Smooth muscle cell (in vitro differentiated cells): ENCODE measurements at regions not wholly inside any gene's neighbourhood (a gene's known extent, or its start where the extent isn't known, plus 50 kb on each side); places are given as distances from the start of the nearest gene placed in this dataset.

Experiments
- DNase-seq: peaks from one replicate; lab custom pipeline; 2025; ENCODE audit not compliant: unreplicated experiment; lab: John Stamatoyannopoulos, UW
- H2AFZ ChIP-seq: fragments of 200-600 bp; sonication (generic); 2 replicates; pipeline ENCODE4 v1.6.0; 2016; ENCODE audit warnings: antibody characterized with exemption, low read depth, mild to moderate bottlenecking
- H3F3A ChIP-seq: fragments of 200-600 bp; sonication (generic); 2 replicates; pipeline ENCODE4 v1.6.0; 2017; ENCODE audit warnings: antibody characterized with exemption, low read depth
- H3K27ac ChIP-seq: fragments of 200-600 bp; sonication (generic); 2 replicates; pipeline ENCODE4 v1.5.1; 2016; ENCODE audit warnings: low read depth, mild to moderate bottlenecking
- H3K27me3 ChIP-seq: fragments of 200-600 bp; sonication (generic); 2 replicates; pipeline ENCODE4 v1.6.1; 2016; ENCODE audit warnings: low read depth, mild to moderate bottlenecking
- H3K36me3 ChIP-seq: fragments of 200-600 bp; sonication (generic); 2 replicates; pipeline ENCODE4 v1.5.1; 2016; ENCODE audit warnings: low read depth
- H3K4me1 ChIP-seq: fragments of 200-600 bp; sonication (generic); 2 replicates; pipeline ENCODE4 v1.5.1; 2016; ENCODE audit warnings: low read depth
- H3K4me2 ChIP-seq: fragments of 200-600 bp; sonication (generic); 2 replicates; pipeline ENCODE4 v1.6.0; 2016; ENCODE audit warnings: mild to moderate bottlenecking
- H3K4me3 ChIP-seq: fragments of 200-600 bp; sonication (generic); 2 replicates; pipeline ENCODE4 v1.5.1; 2016; ENCODE audit warnings: mild to moderate bottlenecking
- H3K79me2 ChIP-seq: fragments of 200-600 bp; sonication (generic); 2 replicates; pipeline ENCODE4 v1.6.0; 2016; ENCODE audit warnings: low read depth, mild to moderate bottlenecking
- H3K9ac ChIP-seq: fragments of 200-600 bp; sonication (generic); 2 replicates; pipeline ENCODE4 v1.6.0; 2016; ENCODE audit warnings: low read depth
- H3K9me3 ChIP-seq: fragments of 200-600 bp; sonication (generic); replicated peaks from 2 replicates; pipeline ENCODE4 v1.5.1; 2016; ENCODE audit warnings: low read depth
- H4K20me1 ChIP-seq: fragments of 200-600 bp; sonication (generic); 2 replicates; pipeline ENCODE4 v1.6.0; 2016; ENCODE audit warnings: low read depth
- WGBS: methylation state at CpG from one replicate; pipeline ENCODE4 v1.1.7; 2016; ENCODE audit warnings: low lambda C conversion rate; 5-methylcytosine and 5-hydroxymethylcytosine counted together
- TF ChIP-seq, protein P1 (sequence below): fragments of 200-600 bp; sonication (generic); IDR thresholded peaks from 2 replicates; pipeline ENCODE4 v1.5.1; 2017; ENCODE audit warnings: borderline replicate concordance, mild to moderate bottlenecking, antibody characterized with exemption; ENCODE audit not compliant: insufficient read depth, poor library complexity, severe bottlenecking

DNA sequence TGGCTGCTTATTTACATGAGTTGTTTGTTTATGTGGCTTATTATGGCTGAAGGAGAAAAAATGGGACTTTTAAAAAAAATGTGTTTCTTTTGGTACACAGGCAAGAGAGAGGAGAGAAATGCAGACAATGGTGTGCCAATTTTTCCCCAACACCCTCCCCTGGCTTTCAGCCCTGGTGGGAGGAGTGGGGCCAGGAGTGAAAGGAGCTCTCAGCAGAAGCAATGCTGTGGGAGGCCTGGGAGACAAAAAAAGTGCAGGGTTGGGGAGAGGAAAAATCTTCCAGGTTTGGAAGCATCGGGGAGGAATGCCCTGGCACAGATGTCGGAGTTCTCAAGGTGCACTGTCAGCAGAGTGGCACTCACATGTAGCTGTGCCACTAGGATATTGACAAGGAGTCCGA lies 117.7 kb upstream of the FOXB1 start:
- no peak overlapping the region for H3K4me2 ChIP-seq
- H4K20me1 ChIP-seq, result no peaks in the 10 kb centered on the region
- WGBS, result 92% methylated on average over 3 of the region's 3 CpGs
- no peak overlapping the region for H3K9ac ChIP-seq
- H3K79me2 ChIP-seq, result no peaks in the 10 kb centered on the region
- no peak overlapping the region for H3K27ac ChIP-seq
- H3K4me1 ChIP-seq, result peaks cover 16% of the 10 kb centered on the region
- no peaks in the 10 kb centered on the region for H3K36me3 ChIP-seq
- no peaks in the 10 kb centered on the region for H3K9me3 ChIP-seq
- DNase-seq, result no peak
- no peaks in the 10 kb centered on the region for H3F3A ChIP-seq
- TF ChIP-seq, protein P1, sequence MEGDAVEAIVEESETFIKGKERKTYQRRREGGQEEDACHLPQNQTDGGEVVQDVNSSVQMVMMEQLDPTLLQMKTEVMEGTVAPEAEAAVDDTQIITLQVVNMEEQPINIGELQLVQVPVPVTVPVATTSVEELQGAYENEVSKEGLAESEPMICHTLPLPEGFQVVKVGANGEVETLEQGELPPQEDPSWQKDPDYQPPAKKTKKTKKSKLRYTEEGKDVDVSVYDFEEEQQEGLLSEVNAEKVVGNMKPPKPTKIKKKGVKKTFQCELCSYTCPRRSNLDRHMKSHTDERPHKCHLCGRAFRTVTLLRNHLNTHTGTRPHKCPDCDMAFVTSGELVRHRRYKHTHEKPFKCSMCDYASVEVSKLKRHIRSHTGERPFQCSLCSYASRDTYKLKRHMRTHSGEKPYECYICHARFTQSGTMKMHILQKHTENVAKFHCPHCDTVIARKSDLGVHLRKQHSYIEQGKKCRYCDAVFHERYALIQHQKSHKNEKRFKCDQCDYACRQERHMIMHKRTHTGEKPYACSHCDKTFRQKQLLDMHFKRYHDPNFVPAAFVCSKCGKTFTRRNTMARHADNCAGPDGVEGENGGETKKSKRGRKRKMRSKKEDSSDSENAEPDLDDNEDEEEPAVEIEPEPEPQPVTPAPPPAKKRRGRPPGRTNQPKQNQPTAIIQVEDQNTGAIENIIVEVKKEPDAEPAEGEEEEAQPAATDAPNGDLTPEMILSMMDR, result no peak
- peaks cover 14% of the 10 kb centered on the region for H3K27me3 ChIP-seq
- H3K4me3 ChIP-seq, result no peak overlapping the region
- no peak overlapping the region for H2AFZ ChIP-seq

DNA sequence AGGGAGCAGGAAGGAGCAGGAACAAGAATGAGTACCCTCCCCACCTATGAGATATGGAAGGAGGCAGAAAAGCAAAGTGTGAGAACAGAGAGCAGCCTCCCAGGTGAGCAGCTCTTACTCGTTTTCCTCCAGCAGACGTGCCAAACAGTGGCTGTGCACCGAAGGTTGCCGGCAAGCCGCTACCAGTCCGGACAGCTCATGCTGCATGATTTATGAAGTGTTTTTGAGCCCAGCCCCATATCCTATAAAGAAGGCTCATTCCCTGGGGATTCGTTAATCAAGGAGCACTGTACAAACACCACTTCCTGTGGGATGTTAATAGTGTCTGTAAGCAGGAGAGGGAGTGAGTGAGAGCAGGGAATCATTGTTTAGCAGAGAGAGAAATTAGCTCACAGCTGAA lies 118.3 kb upstream of the FOXB1 start:
- Histone ChIP-seq H3K36me3 (no peaks in the 10 kb centered on the region), H3K27me3 (peaks cover 11% of the 10 kb centered on the region), H3K4me3 (no peak overlapping the region), H3K27ac (no peak overlapping the region), H4K20me1 (no peaks in the 10 kb centered on the region), H3K79me2 (no peaks in the 10 kb centered on the region), H2AFZ (no peak overlapping the region), H3K4me2 (peak overlapping the region; percentile 43), H3K9me3 (no peaks in the 10 kb centered on the region), H3K9ac (no peak overlapping the region), H3F3A (no peaks in the 10 kb centered on the region), H3K4me1 (peaks cover 16% of the 10 kb centered on the region)
- DNase-seq, result no peak
- TF ChIP-seq, protein P1, result no peak
- 24% methylated on average over 7 of the region's 7 CpGs for WGBS

DNA sequence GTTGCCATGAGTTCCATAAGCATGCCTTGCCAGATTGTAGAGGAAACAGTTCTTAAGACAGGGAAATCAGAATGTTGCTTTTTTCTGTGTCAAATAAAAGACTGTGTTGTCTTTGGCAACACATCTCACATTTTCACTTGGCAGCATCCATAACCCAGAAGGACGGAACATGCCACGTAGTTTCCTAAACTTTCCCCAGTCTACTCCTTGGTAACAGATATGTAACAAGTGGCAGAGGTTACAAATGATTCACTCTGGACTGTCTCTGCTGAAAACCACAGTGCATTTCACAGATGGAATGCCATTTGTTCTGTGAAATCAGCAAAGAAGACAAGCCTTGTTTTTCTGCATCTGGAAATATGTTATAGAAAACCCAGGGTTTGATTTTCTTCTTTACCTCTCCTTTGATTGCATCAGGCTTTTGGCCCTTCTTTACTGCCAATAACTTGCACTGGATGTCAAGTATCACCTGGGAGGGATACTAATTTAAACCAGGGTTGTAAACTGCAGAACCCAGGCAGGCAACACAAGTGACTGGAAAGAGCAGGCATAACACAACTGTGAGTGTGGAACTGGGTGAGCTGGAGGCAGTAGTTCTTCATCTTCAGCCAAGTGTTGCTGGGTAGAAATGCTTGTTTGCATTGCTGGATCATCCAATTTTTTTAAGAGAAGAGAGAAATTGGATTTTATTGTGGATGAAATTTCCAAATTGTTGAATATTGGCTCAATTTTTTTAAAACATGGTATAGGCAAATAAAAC lies 124.4 kb upstream of the FOXB1 start:
- Histone ChIP-seq H3K79me2 (no peaks in the 10 kb centered on the region), H3K9me3 (no peaks in the 10 kb centered on the region), H3K4me3 (no peak overlapping the region), H3K4me1 (no peaks in the 10 kb centered on the region), H3K9ac (no peak overlapping the region), H3K36me3 (no peaks in the 10 kb centered on the region), H2AFZ (no peak overlapping the region), H3K27ac (peak overlapping the region; percentile 27), H3K27me3 (peaks cover 11% of the 10 kb centered on the region), H3F3A (no peaks in the 10 kb centered on the region), H3K4me2 (no peak overlapping the region), H4K20me1 (no peaks in the 10 kb centered on the region)
- 57% methylated on average over 2 of the region's 2 CpGs for WGBS
- no peak for DNase-seq
- TF ChIP-seq, protein P1, result no peak

DNA sequence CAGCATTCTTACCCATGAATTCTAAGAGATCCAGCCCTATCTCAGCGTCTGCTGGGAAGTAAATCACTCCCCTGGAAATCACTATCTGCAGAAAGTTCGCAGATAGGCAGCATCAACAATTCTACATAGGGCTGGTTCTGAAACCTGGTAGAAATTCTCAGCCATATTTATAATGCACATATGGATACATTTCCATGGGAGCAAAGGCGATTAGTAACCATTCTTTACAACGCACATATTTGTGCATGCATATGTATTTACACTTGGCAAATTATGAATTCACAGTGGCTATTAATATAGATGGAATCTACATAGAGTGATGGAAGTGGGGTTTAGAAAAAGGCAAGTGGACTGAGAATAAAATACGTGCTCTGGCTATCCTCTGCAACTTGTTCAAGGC lies 128.0 kb upstream of the FOXB1 start:
- 88% methylated on average over 5 of the region's 5 CpGs for WGBS
- Histone ChIP-seq H3K4me3 (no peak overlapping the region), H3F3A (no peaks in the 10 kb centered on the region), H3K4me2 (no peak overlapping the region), H3K9me3 (no peaks in the 10 kb centered on the region), H3K36me3 (no peaks in the 10 kb centered on the region), H3K79me2 (no peaks in the 10 kb centered on the region), H3K9ac (no peak overlapping the region), H2AFZ (no peak overlapping the region), H3K27me3 (peaks cover 11% of the 10 kb centered on the region), H3K27ac (no peak overlapping the region), H3K4me1 (no peaks in the 10 kb centered on the region), H4K20me1 (no peaks in the 10 kb centered on the region)
- TF ChIP-seq, protein P1, result no peak
- DNase-seq, result no peak
